ENCODE measurements at regions not wholly inside any gene's neighbourhood (a gene's known extent, or its start where the extent isn't known, plus 50 kb on each side); places are given as distances from the start of the nearest gene placed in this dataset.

GRCh38 chr17:5705081-5705875 is 121.0 kb upstream of the NLRP1 start:
- H3K4me1 Mint-ChIP-seq: no peaks in the 10 kb centered on the region
- H3K9me3 ChIP-seq (ENCODE audit: control insufficient read depth, insufficient read depth, low read length): no peaks in the 10 kb centered on the region
- no peak for TF ChIP-seq CTCF (IDR thresholded peaks at IDR 0.05)
- H3K27ac ChIP-seq (ENCODE audit: low read length): no peak overlapping the region
- H3K27ac Mint-ChIP-seq: no peak overlapping the region
- H3K4me3 Mint-ChIP-seq: no peak overlapping the region
- H3K4me1 ChIP-seq (ENCODE audit: control insufficient read depth, insufficient read depth, low read length): no peaks in the 10 kb centered on the region
- H3K36me3 Mint-ChIP-seq: no peaks in the 10 kb centered on the region
- intact Hi-C loops (cut with micrococcal nuclease): no loop called here
- WGBS (ENCODE audit: insufficient coverage): 57% methylated on average over 12 of the region's 12 CpGs
- no peaks in the 10 kb centered on the region for H3K36me3 ChIP-seq (ENCODE audit: control insufficient read depth, insufficient read depth, low read length)
- H3K9me3 Mint-ChIP-seq: no peaks in the 10 kb centered on the region
- H3K27me3 Mint-ChIP-seq (ENCODE audit: low read depth in 2 of 2): peaks cover 23 to 30% of the 10 kb centered on the region in 2 donors
- DNase-seq (no peak), ATAC-seq (no peak)
- H3K27me3 ChIP-seq (ENCODE audit: control insufficient read depth, insufficient read depth, low read length): no peaks in the 10 kb centered on the region
- H3K4me3 ChIP-seq (ENCODE audit: low read length): no peak overlapping the region

- Mint-ChIP-seq H3K36me3 (no peaks in the 10 kb centered on the region), H3K4me1 (no peaks in the 10 kb centered on the region), H3K9me3 (no peaks in the 10 kb centered on the region), H3K4me3 (no peak overlapping the region), H3K27me3 (ENCODE audit: low read depth in 2 of 2) (peaks cover 26 to 37% of the 10 kb centered on the region in 2 donors), H3K27ac (no peak overlapping the region)
- Histone ChIP-seq H3K4me3 (ENCODE audit: low read length) (no peak overlapping the region), H3K9me3 (ENCODE audit: control insufficient read depth, insufficient read depth, low read length) (no peaks in the 10 kb centered on the region), H3K27me3 (ENCODE audit: control insufficient read depth, insufficient read depth, low read length) (no peaks in the 10 kb centered on the region), H3K27ac (ENCODE audit: low read length) (no peak overlapping the region), H3K4me1 (ENCODE audit: control insufficient read depth, insufficient read depth, low read length) (no peaks in the 10 kb centered on the region), H3K36me3 (ENCODE audit: control insufficient read depth, insufficient read depth, low read length) (no peaks in the 10 kb centered on the region)
- DNase-seq: no peak
- intact Hi-C loops (cut with micrococcal nuclease): loop anchor here (1.0 kb wide), 1 partner anchor 119 kb away; no protein-coding TSS in a partner anchor
- ATAC-seq: no peak
- TF ChIP-seq CTCF (IDR thresholded peaks at IDR 0.05): no peak
- 89% methylated on average over 10 of the region's 10 CpGs for WGBS (ENCODE audit: insufficient coverage)
These were observed 121.7 kb upstream of the NLRP1 start for GRCh38 chr17:5705876-5706576.

DNA sequence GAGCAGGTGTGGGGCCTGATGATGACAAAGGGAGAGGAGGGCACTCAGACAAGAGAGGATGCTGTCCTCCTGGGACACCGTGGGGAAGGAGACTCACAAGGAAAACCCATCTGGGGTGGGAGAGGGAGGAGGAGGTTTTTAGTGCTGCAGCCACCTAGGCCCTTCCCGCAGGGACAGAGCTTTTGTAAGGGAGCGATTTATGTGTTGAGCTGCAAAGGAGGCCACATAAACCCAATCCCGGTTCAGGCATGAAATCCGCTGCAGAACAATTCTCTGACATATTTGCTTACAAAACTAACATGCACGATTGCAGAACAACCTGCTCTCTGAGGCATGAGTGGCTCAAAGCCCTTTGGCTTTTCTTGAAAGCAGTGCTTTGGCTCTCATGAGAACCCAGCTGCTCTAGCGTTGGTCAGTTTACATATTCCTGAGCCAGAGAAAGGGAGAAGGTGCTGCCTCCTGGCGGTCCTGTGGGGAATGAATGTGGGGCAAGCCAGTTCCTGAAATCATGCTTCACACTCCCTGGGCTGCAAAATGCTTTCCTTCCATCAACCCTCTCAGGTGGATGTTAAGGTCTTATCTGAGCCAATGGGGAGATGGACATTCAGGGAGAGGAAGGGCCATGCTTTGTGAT is 122.4 kb upstream of the NLRP1 start:
- peaks cover 30 to 44% of the 10 kb centered on the region in 2 donors for H3K27me3 Mint-ChIP-seq (ENCODE audit: low read depth in 2 of 2)
- whole genome bisulfite sequencing (ENCODE audit: insufficient coverage): 48% methylated on average over 8 of the region's 8 CpGs
- Histone ChIP-seq H3K36me3 (ENCODE audit: control insufficient read depth, insufficient read depth, low read length) (no peaks in the 10 kb centered on the region), H3K4me3 (ENCODE audit: low read length) (no peak overlapping the region), H3K4me1 (ENCODE audit: control insufficient read depth, insufficient read depth, low read length) (no peaks in the 10 kb centered on the region), H3K9me3 (ENCODE audit: control insufficient read depth, insufficient read depth, low read length) (no peaks in the 10 kb centered on the region), H3K27me3 (ENCODE audit: control insufficient read depth, insufficient read depth, low read length) (no peaks in the 10 kb centered on the region), H3K27ac (ENCODE audit: low read length) (no peak overlapping the region)
- TF ChIP-seq CTCF (IDR thresholded peaks at IDR 0.05): peak; percentile 60
- H3K9me3 Mint-ChIP-seq: no peaks in the 10 kb centered on the region
- DNase-seq: peak; percentile 50 to 75
- no peak overlapping the region for H3K27ac Mint-ChIP-seq
- intact Hi-C loops (cut with micrococcal nuclease): loop anchor here (1.0 kb wide), 1 partner anchor 119 kb away; no protein-coding TSS in a partner anchor
- H3K4me3 Mint-ChIP-seq: no peak overlapping the region
- peak in 2 of 3 donors; percentile 57 to 76 for ATAC-seq
- no peaks in the 10 kb centered on the region for H3K36me3 Mint-ChIP-seq
- H3K4me1 Mint-ChIP-seq: no peaks in the 10 kb centered on the region
